Uterus (tissue), 2 donors: ENCODE measurements at regions not wholly inside any gene's neighbourhood (a gene's known extent, or its start where the extent isn't known, plus 50 kb on each side); places are given as distances from the start of the nearest gene placed in this dataset.

Experiments used
- POLR2A ChIP-seq, 2 donors: fragments of 450-650 bp; IDR thresholded peaks; one replicate each; pipeline ENCODE4 v1.6.1; 2016; ENCODE audit warnings: antibody characterized with exemption in 2 of 2, mild to moderate bottlenecking in 1 of 2, moderate library complexity in 1 of 2
- TF ChIP-seq, protein P1 (sequence below), 4 experiments: fragments of 200-600 bp in 2 of 4; fragments of 450-650 bp in 2 of 4; sonication (generic) in 2 of 4; IDR thresholded peaks; one replicate each; pipeline ENCODE4 v1.5.1; 2016 to 2019; ENCODE audit warnings: antibody characterized with exemption in 4 of 4, mild to moderate bottlenecking in 2 of 4, moderate library complexity in 1 of 4

DNA sequence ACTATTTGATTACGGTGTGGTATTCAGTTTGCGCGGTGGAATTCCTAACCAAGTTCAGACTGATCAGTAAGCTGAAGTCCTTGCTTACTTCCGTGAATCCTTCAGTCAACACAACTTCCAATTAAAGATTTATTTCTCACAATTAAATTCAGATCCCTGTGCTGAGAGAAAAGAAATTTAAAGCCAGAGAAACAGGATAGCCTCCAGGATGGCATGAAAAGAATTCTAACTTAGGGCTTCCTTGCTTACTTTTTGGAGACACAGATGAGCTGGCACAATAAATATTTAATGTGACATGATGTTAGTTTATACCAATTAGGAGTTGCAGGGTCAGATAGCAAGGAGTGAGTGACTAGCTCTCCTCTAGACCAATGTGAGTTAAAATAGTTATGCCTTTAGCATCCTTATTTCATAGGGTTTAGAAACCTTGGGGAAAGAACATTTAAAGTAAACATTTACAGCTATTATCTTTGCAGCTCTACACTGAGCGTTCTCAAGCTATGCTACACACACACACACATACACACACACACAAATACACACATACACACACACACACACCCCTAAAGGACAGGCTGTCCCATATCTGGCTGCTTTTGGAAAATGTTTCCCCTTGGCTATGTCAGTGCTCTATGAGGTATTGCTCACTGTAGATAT lies 151.0 kb downstream of the TRIB2 start:
- TF ChIP-seq, protein P1, sequence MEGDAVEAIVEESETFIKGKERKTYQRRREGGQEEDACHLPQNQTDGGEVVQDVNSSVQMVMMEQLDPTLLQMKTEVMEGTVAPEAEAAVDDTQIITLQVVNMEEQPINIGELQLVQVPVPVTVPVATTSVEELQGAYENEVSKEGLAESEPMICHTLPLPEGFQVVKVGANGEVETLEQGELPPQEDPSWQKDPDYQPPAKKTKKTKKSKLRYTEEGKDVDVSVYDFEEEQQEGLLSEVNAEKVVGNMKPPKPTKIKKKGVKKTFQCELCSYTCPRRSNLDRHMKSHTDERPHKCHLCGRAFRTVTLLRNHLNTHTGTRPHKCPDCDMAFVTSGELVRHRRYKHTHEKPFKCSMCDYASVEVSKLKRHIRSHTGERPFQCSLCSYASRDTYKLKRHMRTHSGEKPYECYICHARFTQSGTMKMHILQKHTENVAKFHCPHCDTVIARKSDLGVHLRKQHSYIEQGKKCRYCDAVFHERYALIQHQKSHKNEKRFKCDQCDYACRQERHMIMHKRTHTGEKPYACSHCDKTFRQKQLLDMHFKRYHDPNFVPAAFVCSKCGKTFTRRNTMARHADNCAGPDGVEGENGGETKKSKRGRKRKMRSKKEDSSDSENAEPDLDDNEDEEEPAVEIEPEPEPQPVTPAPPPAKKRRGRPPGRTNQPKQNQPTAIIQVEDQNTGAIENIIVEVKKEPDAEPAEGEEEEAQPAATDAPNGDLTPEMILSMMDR (IDR thresholded peaks at IDR 0.05): no peak
- no peak for TF ChIP-seq POLR2A (IDR thresholded peaks at IDR 0.05)
